Testis (tissue), 2 donors: ENCODE measurements at regions not wholly inside any gene's neighbourhood (a gene's known extent, or its start where the extent isn't known, plus 50 kb on each side); places are given as distances from the start of the nearest gene placed in this dataset.
"Not testable (repeated sequence)": the region's sequence is repeated elsewhere in the genome, so short reads cannot be mapped to it uniquely, and the experiment has no call there.

Experiments used
- CTCF ChIP-seq, 3 experiments: fragments of 450-650 bp in 2 of 3; fragments of 200-600 bp in 1 of 3; sonication (generic) in 1 of 3; IDR thresholded peaks; one replicate each; pipeline ENCODE4 v1.5.1; 2016 to 2019; ENCODE audit warnings: antibody characterized with exemption in 3 of 3, mild to moderate bottlenecking in 2 of 3, moderate library complexity in 1 of 3
- POLR2A ChIP-seq: fragments of 450-650 bp; IDR thresholded peaks from one replicate; pipeline ENCODE4 v1.6.1; 2017; ENCODE audit warnings: antibody characterized with exemption, mild to moderate bottlenecking, moderate library complexity

GRCh38 chr4:124169524-124169923, 543.0 kb downstream of the ANKRD50 start:
- TF ChIP-seq CTCF (IDR thresholded peaks at IDR 0.05); POLR2A: not testable (repeated sequence)
